ENCODE measurements at regions not wholly inside any gene's neighbourhood (a gene's known extent, or its start where the extent isn't known, plus 50 kb on each side); places are given as distances from the start of the nearest gene placed in this dataset.

- ATAC-seq (ENCODE audit: insufficient number of reproducible peaks, low FRiP score, low read depth): no peak
- H3K4me3 ChIP-seq: no peak overlapping the region
- TF ChIP-seq, protein P1, sequence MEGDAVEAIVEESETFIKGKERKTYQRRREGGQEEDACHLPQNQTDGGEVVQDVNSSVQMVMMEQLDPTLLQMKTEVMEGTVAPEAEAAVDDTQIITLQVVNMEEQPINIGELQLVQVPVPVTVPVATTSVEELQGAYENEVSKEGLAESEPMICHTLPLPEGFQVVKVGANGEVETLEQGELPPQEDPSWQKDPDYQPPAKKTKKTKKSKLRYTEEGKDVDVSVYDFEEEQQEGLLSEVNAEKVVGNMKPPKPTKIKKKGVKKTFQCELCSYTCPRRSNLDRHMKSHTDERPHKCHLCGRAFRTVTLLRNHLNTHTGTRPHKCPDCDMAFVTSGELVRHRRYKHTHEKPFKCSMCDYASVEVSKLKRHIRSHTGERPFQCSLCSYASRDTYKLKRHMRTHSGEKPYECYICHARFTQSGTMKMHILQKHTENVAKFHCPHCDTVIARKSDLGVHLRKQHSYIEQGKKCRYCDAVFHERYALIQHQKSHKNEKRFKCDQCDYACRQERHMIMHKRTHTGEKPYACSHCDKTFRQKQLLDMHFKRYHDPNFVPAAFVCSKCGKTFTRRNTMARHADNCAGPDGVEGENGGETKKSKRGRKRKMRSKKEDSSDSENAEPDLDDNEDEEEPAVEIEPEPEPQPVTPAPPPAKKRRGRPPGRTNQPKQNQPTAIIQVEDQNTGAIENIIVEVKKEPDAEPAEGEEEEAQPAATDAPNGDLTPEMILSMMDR (IDR thresholded peaks at IDR 0.05): no peak
- no peaks in the 10 kb centered on the region for H3K4me1 ChIP-seq (ENCODE audit: control insufficient read depth in 1 of 2, low read depth in 2 of 2)
- no peaks in the 10 kb centered on the region for H3K27me3 ChIP-seq (replicated peaks; ENCODE audit: insufficient read depth)
- no peak overlapping the region for H3K27ac ChIP-seq
- no peaks in the 10 kb centered on the region for H3K36me3 ChIP-seq
- DNase-seq (ENCODE audit: low spot score): no peak
- H3K9me3 ChIP-seq: no peaks in the 10 kb centered on the region
Observed at GRCh38 chr5:19189176-19189575, 798.8 kb downstream of the CDH18 start.

- TF ChIP-seq, protein P1 (IDR thresholded peaks at IDR 0.05): no peak
- H3K27me3 ChIP-seq (replicated peaks; ENCODE audit: insufficient read depth): no peaks in the 10 kb centered on the region
- DNase-seq (ENCODE audit: low spot score) (no peak), ATAC-seq (ENCODE audit: insufficient number of reproducible peaks, low FRiP score, low read depth) (no peak)
- H3K36me3 ChIP-seq: no peaks in the 10 kb centered on the region
- H3K4me1 ChIP-seq (ENCODE audit: control insufficient read depth in 1 of 2, low read depth in 2 of 2): no peaks in the 10 kb centered on the region
- H3K4me3 ChIP-seq: no peak overlapping the region
- H3K9me3 ChIP-seq: no peaks in the 10 kb centered on the region
- no peak overlapping the region for H3K27ac ChIP-seq
Observed at GRCh38 chr5:19193631-19194030, 794.4 kb downstream of the CDH18 start.

DNA sequence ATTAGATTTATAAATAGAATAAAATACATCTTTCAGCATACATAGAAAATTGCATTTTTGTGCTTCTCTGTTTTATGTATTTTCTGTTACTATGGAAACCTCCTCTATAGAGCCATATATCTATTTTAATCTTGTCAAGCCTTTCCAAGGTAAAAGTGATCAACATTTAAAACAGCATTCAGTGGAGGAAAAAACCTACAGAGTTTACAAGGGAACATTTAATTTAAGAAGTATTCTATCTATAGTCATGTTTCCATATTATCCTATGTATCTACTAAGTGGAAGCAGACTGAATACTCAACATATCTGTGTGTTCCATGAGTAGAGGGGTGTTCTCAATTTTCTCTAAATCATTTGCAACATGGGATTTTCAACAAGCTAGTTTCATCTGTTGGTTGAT lies 791.4 kb downstream of the CDH18 start:
- Histone ChIP-seq H3K4me3 (no peak overlapping the region), H3K27me3 (replicated peaks; ENCODE audit: insufficient read depth) (no peaks in the 10 kb centered on the region), H3K4me1 (ENCODE audit: control insufficient read depth in 1 of 2, low read depth in 2 of 2) (no peaks in the 10 kb centered on the region), H3K36me3 (no peaks in the 10 kb centered on the region), H3K27ac (no peak overlapping the region), H3K9me3 (no peaks in the 10 kb centered on the region)
- ATAC-seq (ENCODE audit: insufficient number of reproducible peaks, low FRiP score, low read depth) (no peak), DNase-seq (ENCODE audit: low spot score) (no peak)
- TF ChIP-seq, protein P1 (IDR thresholded peaks at IDR 0.05): no peak

GRCh38 chr5:19200251-19200650 lies 787.7 kb downstream of the CDH18 start:
- no peak for DNase-seq (ENCODE audit: low spot score)
- no peaks in the 10 kb centered on the region for H3K9me3 ChIP-seq
- no peaks in the 10 kb centered on the region for H3K27me3 ChIP-seq (replicated peaks; ENCODE audit: insufficient read depth)
- H3K36me3 ChIP-seq: no peaks in the 10 kb centered on the region
- no peak overlapping the region for H3K27ac ChIP-seq
- H3K4me3 ChIP-seq: no peak overlapping the region
- TF ChIP-seq, protein P1 (IDR thresholded peaks at IDR 0.05): no peak
- H3K4me1 ChIP-seq (ENCODE audit: control insufficient read depth in 1 of 2, low read depth in 2 of 2): no peaks in the 10 kb centered on the region
- no peak for ATAC-seq (ENCODE audit: insufficient number of reproducible peaks, low FRiP score, low read depth)

DNA sequence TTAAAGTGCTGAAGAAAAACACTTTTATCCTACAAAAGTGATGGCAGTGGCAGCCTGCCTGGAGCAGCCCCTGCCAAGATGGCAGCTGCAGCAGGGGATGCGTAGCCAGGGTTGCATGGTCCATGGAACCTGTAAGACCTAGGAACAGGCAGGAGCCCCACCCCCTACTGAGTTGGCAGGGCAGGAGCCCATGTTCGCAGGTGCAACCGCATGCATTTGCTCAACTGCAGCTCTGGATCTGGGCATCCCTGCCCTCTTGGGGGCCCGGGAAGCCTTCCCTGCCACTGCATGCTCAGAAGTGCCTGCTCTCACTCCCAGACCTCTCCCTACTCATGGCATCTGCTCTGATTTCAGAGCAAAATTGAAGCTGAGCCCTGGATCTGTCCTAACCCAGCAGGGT lies 779.6 kb downstream of the CDH18 start:
- no peaks in the 10 kb centered on the region for H3K4me1 ChIP-seq (ENCODE audit: control insufficient read depth in 1 of 2, low read depth in 2 of 2)
- H3K9me3 ChIP-seq: no peaks in the 10 kb centered on the region
- ATAC-seq (ENCODE audit: insufficient number of reproducible peaks, low FRiP score, low read depth) (no peak), DNase-seq (ENCODE audit: low spot score) (no peak)
- no peak overlapping the region for H3K4me3 ChIP-seq
- H3K27me3 ChIP-seq (replicated peaks; ENCODE audit: insufficient read depth): no peaks in the 10 kb centered on the region
- TF ChIP-seq, protein P1 (IDR thresholded peaks at IDR 0.05): no peak
- H3K27ac ChIP-seq: no peak overlapping the region
- no peaks in the 10 kb centered on the region for H3K36me3 ChIP-seq
